A673 (cell line): ENCODE measurements at regions not wholly inside any gene's neighbourhood (a gene's known extent, or its start where the extent isn't known, plus 50 kb on each side); places are given as distances from the start of the nearest gene placed in this dataset.

Experiments
- CTCF ChIP-seq: fragments of 300-800, 200-600 bp; sonication (generic); conservative IDR thresholded peaks from 2 replicates; pipeline ENCODE4 v1.5.1; 2017; ENCODE audit warnings: low read depth, mild to moderate bottlenecking, antibody characterized with exemption, low read length, moderate library complexity, mixed read lengths
- EZH2 ChIP-seq: fragments of 200-600 bp; sonication (generic); IDR thresholded peaks from 2 replicates; pipeline ENCODE4 v1.6.1; 2017; ENCODE audit warnings: borderline replicate concordance, low read depth, mild to moderate bottlenecking, mixed read lengths, antibody characterized with exemption, low read length; ENCODE audit not compliant: poor library complexity, severe bottlenecking

- TF ChIP-seq EZH2 (no peak), CTCF (no peak)
These were observed 256.2 kb upstream of the IL12A start for GRCh38 chr3:159732172-159733111.
